H1 (cell line): ENCODE measurements at regions not wholly inside any gene's neighbourhood (a gene's known extent, or its start where the extent isn't known, plus 50 kb on each side); places are given as distances from the start of the nearest gene placed in this dataset.

ENCODE experiments used
- EZH2 ChIP-seq: fragments of 200-600 bp; sonication (generic); IDR thresholded peaks from 2 replicates; pipeline ENCODE4 v1.7.1; 2012; ENCODE audit warnings: low read depth, mild to moderate bottlenecking, moderate library complexity, low read length, inconsistent platforms; ENCODE audit not compliant: severe bottlenecking
- TBP ChIP-seq: IDR thresholded peaks from 2 replicates; pipeline ENCODE4 v1.6.1; 2011; ENCODE audit warnings: low read depth, low read length, improper control_type of control experiment

DNA sequence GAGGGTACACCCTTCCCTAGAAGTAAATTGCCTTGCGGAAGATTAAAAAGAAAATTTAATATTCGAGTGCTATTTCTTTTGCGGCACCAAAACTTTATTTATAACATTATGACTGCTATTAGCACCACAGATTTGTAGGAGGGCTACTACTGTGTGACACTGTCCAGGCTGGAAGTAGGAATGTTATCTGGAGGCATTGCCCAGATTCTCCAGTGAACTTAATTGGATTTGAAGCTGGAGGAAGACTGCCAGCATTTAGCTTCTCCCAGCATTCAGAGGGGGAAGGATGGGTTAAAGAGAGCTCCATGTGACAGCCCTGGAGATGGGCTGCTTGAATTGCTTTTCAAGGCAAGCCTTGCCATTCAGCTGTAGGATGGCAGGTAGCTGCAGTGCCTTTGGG is 107.0 kb upstream of the RBM19 start (continued):
- TF ChIP-seq TBP (no peak), EZH2 (no peak)
